Stimulated activated CD8-positive, alpha-beta memory T cell treated with anti-CD3 and anti-CD28 coated beads, Interleukin-4, amount 100 ng/mL, for 4 hours (primary cell): ENCODE measurements at regions not wholly inside any gene's neighbourhood (a gene's known extent, or its start where the extent isn't known, plus 50 kb on each side); places are given as distances from the start of the nearest gene placed in this dataset.

Source experiments
- DNase-seq, 2 donors: peaks; one replicate each; pipeline ENCODE4 v3.0.0-alpha.2; 2020; ENCODE audit warnings: low read depth in 2 of 2, low spot score in 1 of 2

DNA sequence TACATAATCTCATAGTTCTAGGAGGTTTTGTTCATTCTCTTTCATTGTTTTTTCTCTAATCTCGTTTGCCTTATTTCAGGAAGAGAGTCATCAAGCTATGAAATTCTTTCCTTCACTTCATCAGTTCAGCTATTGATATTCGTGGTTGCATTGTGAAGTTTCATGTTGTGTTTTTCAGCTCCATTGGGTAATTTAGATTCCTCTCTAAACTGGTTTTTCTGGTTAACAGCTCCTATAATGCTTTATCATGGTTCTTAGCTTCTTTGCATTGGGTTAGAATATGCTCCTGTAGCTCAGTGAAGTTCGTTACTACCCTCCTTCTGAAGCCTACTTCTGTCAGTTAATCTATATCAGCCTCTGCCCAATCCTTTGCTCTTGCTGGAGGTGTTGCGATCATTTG, 69.4 kb upstream of the CD96 start:
- no peak for DNase-seq

DNA sequence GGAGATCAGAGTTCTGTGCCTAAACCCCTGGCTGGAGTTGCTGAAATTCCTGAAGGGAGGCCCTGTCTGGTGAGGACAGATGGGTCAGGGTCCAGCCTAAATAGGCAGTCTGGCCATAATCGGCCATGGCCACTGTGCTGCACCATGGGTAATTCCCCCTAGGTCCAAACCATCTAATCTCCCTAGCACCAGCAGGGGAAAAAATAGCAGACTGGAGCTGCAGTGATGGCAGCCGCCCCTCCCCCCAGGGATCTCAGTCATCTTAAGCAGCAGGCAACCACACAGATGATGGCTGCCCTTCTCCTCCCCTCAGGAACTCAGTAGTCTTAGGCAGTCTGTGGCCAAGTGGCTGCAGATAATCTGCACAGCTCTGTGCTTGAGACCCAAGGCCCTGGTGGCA, 68.4 kb upstream of the CD96 start:
- no peak for DNase-seq

DNA sequence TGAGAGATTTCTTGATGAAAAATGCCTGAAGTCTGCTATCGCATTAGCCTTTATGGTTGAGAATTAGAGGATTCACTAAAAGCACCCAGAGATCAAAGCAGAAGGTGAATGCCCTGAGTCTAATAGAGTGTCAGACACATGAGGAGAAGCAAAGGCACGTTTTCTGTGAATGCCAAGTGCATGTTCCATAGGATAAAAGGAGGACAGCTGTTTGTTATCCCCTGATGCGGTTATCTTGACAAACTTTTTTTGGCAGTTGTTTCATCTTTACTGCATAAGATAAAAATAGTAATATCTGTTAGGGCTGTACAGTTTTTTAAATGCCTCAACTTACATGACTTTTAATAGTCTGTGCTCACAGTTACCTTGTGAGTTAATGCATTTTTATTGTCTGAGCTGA, 65.3 kb upstream of the CD96 start:
- DNase-seq = no peak

DNA sequence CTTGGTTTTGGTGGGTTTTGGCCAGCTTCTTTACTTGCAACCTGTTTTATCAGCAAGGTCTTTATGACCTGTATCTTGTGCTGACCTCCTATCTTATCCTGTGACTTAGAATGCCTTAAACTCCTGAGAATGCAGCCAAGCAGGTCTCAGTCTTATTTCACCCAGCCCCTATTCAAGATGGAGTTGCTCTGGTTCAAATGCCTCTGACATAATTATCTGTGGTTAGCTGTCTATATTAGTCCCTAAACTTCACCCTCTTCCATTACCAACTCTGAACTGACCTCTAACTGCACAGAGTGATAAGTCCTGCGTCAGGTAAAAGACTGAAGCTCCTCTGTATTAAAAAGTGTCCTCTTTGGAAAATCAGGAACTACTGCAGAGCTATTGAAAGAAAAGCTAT, 61.9 kb upstream of the CD96 start:
- DNase-seq = no peak

DNA sequence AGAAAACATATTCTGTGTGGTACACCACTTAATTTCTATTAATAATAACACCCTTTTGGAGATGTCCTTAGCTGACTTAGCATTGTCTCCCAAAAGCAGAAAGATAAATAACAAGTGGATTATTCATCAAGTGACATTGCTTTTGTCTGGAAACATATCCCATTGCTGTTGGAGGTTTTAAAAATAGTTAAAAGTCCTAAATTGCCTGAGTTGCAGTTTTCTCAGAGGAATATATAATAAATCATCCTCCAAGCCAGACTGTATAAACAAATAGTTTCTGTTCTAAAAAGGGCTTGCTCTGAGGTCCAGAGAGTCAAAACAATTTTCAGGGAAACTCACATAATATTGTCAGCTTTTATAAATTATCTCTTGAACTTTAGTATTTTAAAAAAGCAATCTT, 60.4 kb upstream of the CD96 start:
- DNase-seq = no peak

GRCh38 chr3:111482574-111482973, 59.4 kb upstream of the CD96 start:
- no peak for DNase-seq

DNA sequence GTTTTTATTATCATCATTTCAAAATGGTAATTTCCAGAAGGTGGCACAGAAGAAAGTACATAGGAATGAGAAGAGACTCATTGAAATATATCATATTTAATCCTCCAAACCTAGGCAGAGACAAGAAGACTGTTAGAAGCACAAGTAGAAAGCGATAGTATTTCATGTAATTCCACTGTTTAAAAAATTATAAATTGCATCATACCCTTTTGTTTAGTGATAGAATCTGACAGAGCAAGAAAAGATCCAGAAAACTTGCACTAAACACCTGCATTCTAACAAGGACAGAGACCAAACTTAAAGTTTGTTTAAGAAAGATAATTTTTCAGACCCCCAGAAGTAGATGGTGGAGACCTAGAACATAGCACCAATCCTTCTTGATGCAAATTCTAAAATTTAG, 56.9 kb upstream of the CD96 start:
- no peak for DNase-seq
